ENCODE measurements at regions not wholly inside any gene's neighbourhood (a gene's known extent, or its start where the extent isn't known, plus 50 kb on each side); places are given as distances from the start of the nearest gene placed in this dataset.

GRCh38 chrX:55356609-55357008 is 91.9 kb upstream of the PAGE3 start:
- Histone ChIP-seq H3K4me2 (no peak overlapping the region), H3K9me2 (no peaks in the 10 kb centered on the region), H3K36me3 (replicated peaks in 1 of 2; ENCODE audit: control insufficient read depth in 1 of 2, insufficient read depth in 2 of 2, low read length in 1 of 2) (no peaks in the 10 kb centered on the region), H3K9ac (no peak overlapping the region), H3K9me3 (no peaks in the 10 kb centered on the region), H3K4me3 (ENCODE audit: low read depth in 2 of 2, low read length in 1 of 2) (no peak overlapping the region), H4K20me1 (ENCODE audit: insufficient read depth) (no peaks in the 10 kb centered on the region), H3K4me1 (ENCODE audit: control insufficient read depth in 1 of 2, insufficient read depth in 2 of 2, low read depth in 1 of 2, low read length in 1 of 2) (no peaks in the 10 kb centered on the region), H3K27ac (ENCODE audit: low read depth in 2 of 2, low read length in 1 of 2) (no peak overlapping the region), H3F3A (replicated peaks; ENCODE audit: insufficient read depth) (no peaks in the 10 kb centered on the region), H2AFZ (ENCODE audit: low read depth) (no peak overlapping the region), H3K79me2 (ENCODE audit: insufficient read depth) (no peaks in the 10 kb centered on the region), H3K27me3 (ENCODE audit: insufficient read depth) (no peaks in the 10 kb centered on the region)
- DNase-seq = no peak
- TF ChIP-seq SMC3 (IDR thresholded peaks at IDR 0.05; ENCODE audit: low read depth, low read length) (no peak), MXI1 (IDR thresholded peaks at IDR 0.05; ENCODE audit: low read depth, low read length) (no peak), RFX5 (IDR thresholded peaks at IDR 0.05; ENCODE audit: low read length) (no peak), ELF1 (IDR thresholded peaks at IDR 0.05) (no peak), TCF12 (IDR thresholded peaks at IDR 0.05) (no peak)
- ChIA-PET CTCF (no interaction called here), POLR2A (no interaction called here)
- no CpG with 5 or more reads among the region's 6 CpGs for WGBS (ENCODE audit: low lambda C conversion rate)

GRCh38 chrX:55357236-55357635 is 92.5 kb upstream of the PAGE3 start:
- no peaks in the 10 kb centered on the region for H3K4me1 ChIP-seq (ENCODE audit: control insufficient read depth in 1 of 2, insufficient read depth in 2 of 2, low read depth in 1 of 2, low read length in 1 of 2)
- POLR2A ChIA-PET = no interaction called here
- no peaks in the 10 kb centered on the region for H3K27me3 ChIP-seq (ENCODE audit: insufficient read depth)
- 0% methylated on average over 1 of the region's 1 CpG for WGBS (ENCODE audit: low lambda C conversion rate)
- no peaks in the 10 kb centered on the region for H4K20me1 ChIP-seq (ENCODE audit: insufficient read depth)
- H3K9me3 ChIP-seq = no peaks in the 10 kb centered on the region
- TF ChIP-seq, protein P1, sequence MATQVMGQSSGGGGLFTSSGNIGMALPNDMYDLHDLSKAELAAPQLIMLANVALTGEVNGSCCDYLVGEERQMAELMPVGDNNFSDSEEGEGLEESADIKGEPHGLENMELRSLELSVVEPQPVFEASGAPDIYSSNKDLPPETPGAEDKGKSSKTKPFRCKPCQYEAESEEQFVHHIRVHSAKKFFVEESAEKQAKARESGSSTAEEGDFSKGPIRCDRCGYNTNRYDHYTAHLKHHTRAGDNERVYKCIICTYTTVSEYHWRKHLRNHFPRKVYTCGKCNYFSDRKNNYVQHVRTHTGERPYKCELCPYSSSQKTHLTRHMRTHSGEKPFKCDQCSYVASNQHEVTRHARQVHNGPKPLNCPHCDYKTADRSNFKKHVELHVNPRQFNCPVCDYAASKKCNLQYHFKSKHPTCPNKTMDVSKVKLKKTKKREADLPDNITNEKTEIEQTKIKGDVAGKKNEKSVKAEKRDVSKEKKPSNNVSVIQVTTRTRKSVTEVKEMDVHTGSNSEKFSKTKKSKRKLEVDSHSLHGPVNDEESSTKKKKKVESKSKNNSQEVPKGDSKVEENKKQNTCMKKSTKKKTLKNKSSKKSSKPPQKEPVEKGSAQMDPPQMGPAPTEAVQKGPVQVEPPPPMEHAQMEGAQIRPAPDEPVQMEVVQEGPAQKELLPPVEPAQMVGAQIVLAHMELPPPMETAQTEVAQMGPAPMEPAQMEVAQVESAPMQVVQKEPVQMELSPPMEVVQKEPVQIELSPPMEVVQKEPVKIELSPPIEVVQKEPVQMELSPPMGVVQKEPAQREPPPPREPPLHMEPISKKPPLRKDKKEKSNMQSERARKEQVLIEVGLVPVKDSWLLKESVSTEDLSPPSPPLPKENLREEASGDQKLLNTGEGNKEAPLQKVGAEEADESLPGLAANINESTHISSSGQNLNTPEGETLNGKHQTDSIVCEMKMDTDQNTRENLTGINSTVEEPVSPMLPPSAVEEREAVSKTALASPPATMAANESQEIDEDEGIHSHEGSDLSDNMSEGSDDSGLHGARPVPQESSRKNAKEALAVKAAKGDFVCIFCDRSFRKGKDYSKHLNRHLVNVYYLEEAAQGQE (IDR thresholded peaks at IDR 0.05; ENCODE audit: low read depth, low read length) = no peak
- no peak for TF ChIP-seq ELF1 (IDR thresholded peaks at IDR 0.05)
- no peak for TF ChIP-seq MEF2A (IDR thresholded peaks at IDR 0.05; ENCODE audit: borderline replicate concordance, low read depth)
- TF ChIP-seq NRF1 (IDR thresholded peaks at IDR 0.05; ENCODE audit: low read depth, low read length) = no peak
- no peak for TF ChIP-seq MAX (IDR thresholded peaks at IDR 0.05; ENCODE audit: low read depth)
- TF ChIP-seq FOSL2 (IDR thresholded peaks at IDR 0.05; ENCODE audit: borderline replicate concordance, low read depth) = no peak
- TF ChIP-seq YY1 (IDR thresholded peaks at IDR 0.05; ENCODE audit: low read depth) = no peak
- TF ChIP-seq, protein P2, sequence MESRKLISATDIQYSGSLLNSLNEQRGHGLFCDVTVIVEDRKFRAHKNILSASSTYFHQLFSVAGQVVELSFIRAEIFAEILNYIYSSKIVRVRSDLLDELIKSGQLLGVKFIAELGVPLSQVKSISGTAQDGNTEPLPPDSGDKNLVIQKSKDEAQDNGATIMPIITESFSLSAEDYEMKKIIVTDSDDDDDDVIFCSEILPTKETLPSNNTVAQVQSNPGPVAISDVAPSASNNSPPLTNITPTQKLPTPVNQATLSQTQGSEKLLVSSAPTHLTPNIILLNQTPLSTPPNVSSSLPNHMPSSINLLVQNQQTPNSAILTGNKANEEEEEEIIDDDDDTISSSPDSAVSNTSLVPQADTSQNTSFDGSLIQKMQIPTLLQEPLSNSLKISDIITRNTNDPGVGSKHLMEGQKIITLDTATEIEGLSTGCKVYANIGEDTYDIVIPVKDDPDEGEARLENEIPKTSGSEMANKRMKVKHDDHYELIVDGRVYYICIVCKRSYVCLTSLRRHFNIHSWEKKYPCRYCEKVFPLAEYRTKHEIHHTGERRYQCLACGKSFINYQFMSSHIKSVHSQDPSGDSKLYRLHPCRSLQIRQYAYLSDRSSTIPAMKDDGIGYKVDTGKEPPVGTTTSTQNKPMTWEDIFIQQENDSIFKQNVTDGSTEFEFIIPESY (IDR thresholded peaks at IDR 0.05; ENCODE audit: borderline replicate concordance, low read depth) = no peak
- TF ChIP-seq CHD2 (IDR thresholded peaks at IDR 0.05; ENCODE audit: low read length, partially characterized antibody) = no peak
- no peak for TF ChIP-seq RXRA (IDR thresholded peaks at IDR 0.05; ENCODE audit: borderline replicate concordance, low read depth)
- TF ChIP-seq EP300 (IDR thresholded peaks at IDR 0.05; ENCODE audit: borderline replicate concordance in 1 of 2, low read depth in 1 of 2, low read length in 1 of 2) = no peak
- TF ChIP-seq SMC3 (IDR thresholded peaks at IDR 0.05; ENCODE audit: low read depth, low read length) = no peak
- TF ChIP-seq POLR2AphosphoS5 (IDR thresholded peaks at IDR 0.05; ENCODE audit: low read depth, low read length) = no peak
- CTCF ChIA-PET = no interaction called here
- H3K9me2 ChIP-seq = no peaks in the 10 kb centered on the region
- no peaks in the 10 kb centered on the region for H3K36me3 ChIP-seq (replicated peaks in 1 of 2; ENCODE audit: control insufficient read depth in 1 of 2, insufficient read depth in 2 of 2, low read length in 1 of 2)
- no peak overlapping the region for H3K4me3 ChIP-seq (ENCODE audit: low read depth in 2 of 2, low read length in 1 of 2)
- no peaks in the 10 kb centered on the region for H3K79me2 ChIP-seq (ENCODE audit: insufficient read depth)
- H3K4me2 ChIP-seq = no peak overlapping the region
- no peak overlapping the region for H2AFZ ChIP-seq (ENCODE audit: low read depth)
- no peak overlapping the region for H3K9ac ChIP-seq
- no peak overlapping the region for H3K27ac ChIP-seq (ENCODE audit: low read depth in 2 of 2, low read length in 1 of 2)
- no peaks in the 10 kb centered on the region for H3F3A ChIP-seq (replicated peaks; ENCODE audit: insufficient read depth)
- no peak for DNase-seq
